ENCODE measurements at regions not wholly inside any gene's neighbourhood (a gene's known extent, or its start where the extent isn't known, plus 50 kb on each side); places are given as distances from the start of the nearest gene placed in this dataset.

DNA sequence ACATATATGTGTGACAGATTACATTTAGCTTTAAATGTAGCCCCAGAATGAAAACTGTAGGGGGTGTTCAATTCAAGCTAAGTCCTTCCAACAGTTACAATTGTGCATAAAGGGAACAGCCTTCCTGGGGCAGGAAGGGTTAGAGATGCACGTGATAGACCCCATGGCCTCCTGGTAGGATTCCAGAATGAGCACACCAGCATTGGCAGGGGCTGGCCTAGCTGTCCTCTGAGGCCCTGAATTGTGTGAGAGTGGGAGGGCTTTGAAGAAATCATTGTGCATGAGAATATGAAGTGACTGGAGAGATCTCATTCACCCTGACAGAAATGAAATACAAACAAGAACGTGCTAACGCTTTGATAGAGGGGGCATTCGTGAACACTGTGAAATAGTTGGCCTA, 663.8 kb upstream of the KLF4 start:
- TF ChIP-seq, protein P1, sequence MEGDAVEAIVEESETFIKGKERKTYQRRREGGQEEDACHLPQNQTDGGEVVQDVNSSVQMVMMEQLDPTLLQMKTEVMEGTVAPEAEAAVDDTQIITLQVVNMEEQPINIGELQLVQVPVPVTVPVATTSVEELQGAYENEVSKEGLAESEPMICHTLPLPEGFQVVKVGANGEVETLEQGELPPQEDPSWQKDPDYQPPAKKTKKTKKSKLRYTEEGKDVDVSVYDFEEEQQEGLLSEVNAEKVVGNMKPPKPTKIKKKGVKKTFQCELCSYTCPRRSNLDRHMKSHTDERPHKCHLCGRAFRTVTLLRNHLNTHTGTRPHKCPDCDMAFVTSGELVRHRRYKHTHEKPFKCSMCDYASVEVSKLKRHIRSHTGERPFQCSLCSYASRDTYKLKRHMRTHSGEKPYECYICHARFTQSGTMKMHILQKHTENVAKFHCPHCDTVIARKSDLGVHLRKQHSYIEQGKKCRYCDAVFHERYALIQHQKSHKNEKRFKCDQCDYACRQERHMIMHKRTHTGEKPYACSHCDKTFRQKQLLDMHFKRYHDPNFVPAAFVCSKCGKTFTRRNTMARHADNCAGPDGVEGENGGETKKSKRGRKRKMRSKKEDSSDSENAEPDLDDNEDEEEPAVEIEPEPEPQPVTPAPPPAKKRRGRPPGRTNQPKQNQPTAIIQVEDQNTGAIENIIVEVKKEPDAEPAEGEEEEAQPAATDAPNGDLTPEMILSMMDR (conservative IDR thresholded peaks at IDR 0.05 in 1 of 2, IDR thresholded peaks at IDR 0.05 in 1 of 2; ENCODE audit: extremely low read depth in 1 of 2, insufficient read depth in 1 of 2, low read depth in 1 of 2, low read length in 2 of 2), result no peak
- TF ChIP-seq EZH2 (IDR thresholded peaks at IDR 0.05; ENCODE audit: borderline replicate concordance, low read length), result no peak
